Bronchial epithelial cell (primary cell): ENCODE measurements at regions not wholly inside any gene's neighbourhood (a gene's known extent, or its start where the extent isn't known, plus 50 kb on each side); places are given as distances from the start of the nearest gene placed in this dataset.

ENCODE experiments used
- DNase-seq: peaks from one replicate; pipeline ENCODE4 v3.0.0-alpha.2; 2010; ENCODE audit warnings: low read depth
- FAIRE-seq: peaks from 2 replicates; lab custom pipeline; 2011; peaks lifted over from hg19 to GRCh38; lab: Jason Lieb, UNC
- H3K27me3 ChIP-seq: 2 replicates; pipeline ENCODE4 v1.5.1; 2011; ENCODE audit warnings: low read length; ENCODE audit not compliant: control insufficient read depth, insufficient read depth
- H3K36me3 ChIP-seq: 2 replicates; pipeline ENCODE4 v1.5.1; 2011; ENCODE audit warnings: low read length; ENCODE audit not compliant: control insufficient read depth, insufficient read depth
- H3K4me3 ChIP-seq: 2 replicates; pipeline ENCODE4 v1.5.1; 2011; ENCODE audit warnings: mild to moderate bottlenecking, low read depth, low read length, control low read depth
- CTCF ChIP-seq: IDR thresholded peaks from 2 replicates; pipeline ENCODE4 v1.5.1; 2011; ENCODE audit warnings: mild to moderate bottlenecking, moderate library complexity, low read length, control low read depth, inconsistent platforms; ENCODE audit not compliant: insufficient read depth, severe bottlenecking

GRCh38 chr18:28647961-28648360, 471.0 kb upstream of the CDH2 start:
- H3K36me3 ChIP-seq, result no peaks in the 10 kb centered on the region
- no peaks in the 10 kb centered on the region for H3K27me3 ChIP-seq
- no peak for TF ChIP-seq CTCF
- FAIRE-seq (no peak), DNase-seq (no peak)
- H3K4me3 ChIP-seq, result no peak overlapping the region

- no peak overlapping the region for H3K4me3 ChIP-seq
- H3K36me3 ChIP-seq, result no peaks in the 10 kb centered on the region
- H3K27me3 ChIP-seq, result no peaks in the 10 kb centered on the region
- FAIRE-seq (no peak), DNase-seq (no peak)
- no peak for TF ChIP-seq CTCF
These were observed 461.0 kb upstream of the CDH2 start for GRCh38 chr18:28637897-28638296.

GRCh38 chr18:28635530-28635929, 458.6 kb upstream of the CDH2 start:
- no peaks in the 10 kb centered on the region for H3K27me3 ChIP-seq
- TF ChIP-seq CTCF, result no peak
- H3K4me3 ChIP-seq, result no peak overlapping the region
- DNase-seq (no peak), FAIRE-seq (no peak)
- H3K36me3 ChIP-seq, result no peaks in the 10 kb centered on the region

- TF ChIP-seq CTCF, result no peak
- no peak overlapping the region for H3K4me3 ChIP-seq
- no peaks in the 10 kb centered on the region for H3K36me3 ChIP-seq
- DNase-seq, result no peak
- FAIRE-seq, result no peak
- no peaks in the 10 kb centered on the region for H3K27me3 ChIP-seq
These were observed 449.8 kb upstream of the CDH2 start for GRCh38 chr18:28626756-28627155.

GRCh38 chr18:28607991-28608390, 431.1 kb upstream of the CDH2 start:
- no peak overlapping the region for H3K4me3 ChIP-seq
- H3K36me3 ChIP-seq, result no peaks in the 10 kb centered on the region
- no peaks in the 10 kb centered on the region for H3K27me3 ChIP-seq
- FAIRE-seq (no peak), DNase-seq (no peak)
- no peak for TF ChIP-seq CTCF

- H3K4me3 ChIP-seq, result no peak overlapping the region
- FAIRE-seq (no peak), DNase-seq (no peak)
- H3K27me3 ChIP-seq, result no peaks in the 10 kb centered on the region
- H3K36me3 ChIP-seq, result no peaks in the 10 kb centered on the region
- TF ChIP-seq CTCF, result no peak
These were observed 429.8 kb upstream of the CDH2 start for GRCh38 chr18:28606686-28607085.
